Inflammatory macrophage (primary cell): ENCODE measurements at regions not wholly inside any gene's neighbourhood (a gene's known extent, or its start where the extent isn't known, plus 50 kb on each side); places are given as distances from the start of the nearest gene placed in this dataset.

ENCODE experiments used
- DNase-seq, 2 donors: peaks; one replicate each; pipeline ENCODE4 v3.0.0-alpha.2; 2020 to 2022

- no peak for DNase-seq
These were observed 217.4 kb upstream of the EYS start for GRCh38 chr6:65924411-65924810.

GRCh38 chr6:65922049-65922448, 215.0 kb upstream of the EYS start:
- no peak for DNase-seq

GRCh38 chr6:65908065-65908464, 201.0 kb upstream of the EYS start:
- no peak for DNase-seq

GRCh38 chr6:65903992-65904391, 197.0 kb upstream of the EYS start:
- no peak for DNase-seq

GRCh38 chr6:65900928-65901327, 193.9 kb upstream of the EYS start:
- no peak for DNase-seq

- no peak for DNase-seq
These were observed 189.1 kb upstream of the EYS start for GRCh38 chr6:65896140-65896539.

- no peak for DNase-seq
These were observed 169.6 kb upstream of the EYS start for GRCh38 chr6:65876668-65877067.

- DNase-seq = no peak
These were observed 145.4 kb upstream of the EYS start for GRCh38 chr6:65852369-65852852.

GRCh38 chr6:65830151-65830550, 123.1 kb upstream of the EYS start:
- DNase-seq = no peak

- no peak for DNase-seq
These were observed 112.1 kb upstream of the EYS start for GRCh38 chr6:65819152-65819551.

- no peak for DNase-seq
These were observed 111.5 kb upstream of the EYS start for GRCh38 chr6:65818576-65818975.

GRCh38 chr6:65816991-65817390, 110.0 kb upstream of the EYS start:
- no peak for DNase-seq

- DNase-seq = no peak
These were observed 107.0 kb upstream of the EYS start for GRCh38 chr6:65814071-65814470.

GRCh38 chr6:65803186-65803585, 96.2 kb upstream of the EYS start:
- no peak for DNase-seq

GRCh38 chr6:65799389-65799788, 92.4 kb upstream of the EYS start:
- no peak for DNase-seq

- no peak for DNase-seq
These were observed 91.4 kb upstream of the EYS start for GRCh38 chr6:65798280-65799014.

GRCh38 chr6:65790666-65791065, 83.6 kb upstream of the EYS start:
- DNase-seq = no peak

- DNase-seq = no peak
These were observed 80.8 kb upstream of the EYS start for GRCh38 chr6:65787787-65788186.

- DNase-seq = no peak
These were observed 79.8 kb upstream of the EYS start for GRCh38 chr6:65786815-65787214.

GRCh38 chr6:65780691-65781090, 73.7 kb upstream of the EYS start:
- no peak for DNase-seq

GRCh38 chr6:65776332-65776731, 69.3 kb upstream of the EYS start:
- DNase-seq = no peak

- DNase-seq = no peak
These were observed 64.9 kb upstream of the EYS start for GRCh38 chr6:65771946-65772345.

- DNase-seq = no peak
These were observed 54.9 kb upstream of the EYS start for GRCh38 chr6:65761890-65762289.

- DNase-seq = no peak
These were observed 53.3 kb upstream of the EYS start for GRCh38 chr6:65760285-65760684.
